A549 (cell line): ENCODE measurements at regions not wholly inside any gene's neighbourhood (a gene's known extent, or its start where the extent isn't known, plus 50 kb on each side); places are given as distances from the start of the nearest gene placed in this dataset.

Experiments
- ATAC-seq, 2 experiments: fragments of 200-7000 bp in 1 of 2; fragments of >200 bp in 1 of 2; cut with Nextera tagmentation in 1 of 2; cut with Tn5 transposase in 1 of 2; 3 replicates each; pipeline versions ENCODE4 v1.8.0 to v1.9.1; 2018 to 2020; ENCODE audit warnings: mild to moderate bottlenecking in 1 of 2, moderate library complexity in 1 of 2
- CTCF ChIA-PET: fragments of 300-600 bp; sonication (Branson Sonifier 250); formaldehyde crosslinking; extraction: SDS; loops from one replicate; lab custom pipeline; 2021; ENCODE audit warnings: antibody characterized with exemption, inconsistent platforms; lab: Yijun Ruan, JAX
- POLR2A ChIA-PET: fragments of 350-600 bp; formaldehyde crosslinking; extraction: SDS; loops from one replicate; lab custom pipeline; 2021; ENCODE audit warnings: antibody characterized with exemption, inconsistent platforms; lab: Yijun Ruan, JAX
- DNase-seq, 2 experiments: peaks; one replicate each; pipeline versions ENCODE4 v3.0.0 to v3.0.0-alpha.2; 2011 to 2016; ENCODE audit warnings: low read depth in 1 of 2, low spot score in 1 of 2
- FAIRE-seq: peaks from 2 replicates; lab custom pipeline; 2011; peaks lifted over from hg19 to GRCh38; lab: Jason Lieb, UNC
- H3K27ac ChIP-seq, 2 experiments: fragments of >200 bp; sonication (Bioruptor Twin); formaldehyde crosslinking; 3 replicates each; pipeline ENCODE4 v1.5.1; 2016 to 2017
- H3K4me1 ChIP-seq: fragments of >200 bp; sonication (Bioruptor Twin); formaldehyde crosslinking; 3 replicates; pipeline ENCODE4 v1.6.1; 2016
- H3K4me2 ChIP-seq: fragments of >200 bp; sonication (Bioruptor Twin); formaldehyde crosslinking; 3 replicates; pipeline ENCODE4 v1.6.1; 2016
- H3K4me3 ChIP-seq: fragments of >200 bp; sonication (Bioruptor Twin); formaldehyde crosslinking; 3 replicates; pipeline ENCODE4 v1.5.1; 2016
- H3K9me3 ChIP-seq: fragments of >200 bp; sonication (Bioruptor Twin); formaldehyde crosslinking; 3 replicates; pipeline ENCODE4 v1.6.1; 2016
- ATOH8 ChIP-seq: fragments of 250-450 bp; sonication (Bioruptor Pico); IDR thresholded peaks from 2 replicates; pipeline ENCODE4 v1.5.0; 2020; ENCODE audit warnings: low read depth, mild to moderate bottlenecking, moderate library complexity
- BHLHE40 ChIP-seq: IDR thresholded peaks from 2 replicates; pipeline ENCODE4 v1.6.1; 2012; ENCODE audit warnings: low read depth, low read length, inconsistent platforms
- CBX8 ChIP-seq: fragments of 200-600 bp; sonication (generic); IDR thresholded peaks from 2 replicates; pipeline ENCODE4 v1.6.1; 2016
- EHF ChIP-seq: fragments of 250-450 bp; sonication (Bioruptor Pico); IDR thresholded peaks from 2 replicates; pipeline ENCODE4 v1.5.0; 2020; ENCODE audit warnings: mild to moderate bottlenecking
- EHMT2 ChIP-seq: fragments of 200-600 bp; sonication (generic); IDR thresholded peaks from 2 replicates; pipeline ENCODE4 v1.6.1; 2016; ENCODE audit warnings: antibody characterized with exemption, low read depth, mild to moderate bottlenecking, moderate library complexity
- ELK1 ChIP-seq: fragments of 150-350 bp; IDR thresholded peaks from 2 replicates; pipeline ENCODE4 v1.6.1; 2014; ENCODE audit warnings: low read depth, mild to moderate bottlenecking, low read length
- EP300 ChIP-seq, 2 experiments: fragments of >200 bp; sonication (Bioruptor Twin); formaldehyde crosslinking; IDR thresholded peaks; 2 replicates in 1 of 2; 3 replicates in 1 of 2; pipeline ENCODE4 v1.6.1; 2016 to 2017
- FOSB ChIP-seq: fragments of 250-450 bp; sonication (Bioruptor Pico); IDR thresholded peaks from 2 replicates; pipeline ENCODE4 v1.5.0; 2020; ENCODE audit warnings: mild to moderate bottlenecking, moderate library complexity
- FOSL2 ChIP-seq, 2 experiments: fragments of 450-650 bp in 1 of 2; fragments of >200 bp in 1 of 2; sonication (Bioruptor Twin) in 1 of 2; formaldehyde crosslinking; IDR thresholded peaks; 2 replicates each; pipeline versions ENCODE4 v1.5.0 to v1.6.1; 2016 to 2020; ENCODE audit warnings: mild to moderate bottlenecking in 1 of 2, moderate library complexity in 1 of 2
- FOXS1 ChIP-seq: fragments of 250-450 bp; sonication (Bioruptor Pico); IDR thresholded peaks from 2 replicates; pipeline ENCODE4 v1.5.0; 2020; ENCODE audit warnings: mild to moderate bottlenecking, moderate library complexity
- HES2 ChIP-seq: fragments of >200 bp; sonication (Bioruptor Twin); formaldehyde crosslinking; IDR thresholded peaks from 2 replicates; pipeline ENCODE4 v1.6.1; 2016
- HEYL ChIP-seq: fragments of 250-450 bp; sonication (Bioruptor Pico); IDR thresholded peaks from 2 replicates; pipeline ENCODE4 v1.8.0; 2021; ENCODE audit warnings: mild to moderate bottlenecking, moderate library complexity
- HMGXB4 ChIP-seq: fragments of 250-450 bp; sonication (Bioruptor Pico); IDR thresholded peaks from 2 replicates; pipeline ENCODE4 v1.5.0; 2021; ENCODE audit warnings: mild to moderate bottlenecking, moderate library complexity, borderline replicate concordance
- JUNB ChIP-seq: fragments of >200 bp; sonication (Bioruptor Twin); formaldehyde crosslinking; IDR thresholded peaks from 2 replicates; pipeline ENCODE4 v1.6.1; 2016
- MAZ ChIP-seq: fragments of 150-350 bp; IDR thresholded peaks from 2 replicates; pipeline ENCODE4 v1.6.1; 2014; ENCODE audit warnings: antibody characterized with exemption, low read depth, low read length, borderline replicate concordance
- NFE2L2 ChIP-seq: fragments of 150-350 bp; conservative IDR thresholded peaks from 2 replicates; pipeline ENCODE4 v1.6.1; 2014; ENCODE audit warnings: low read length
- NPAS2 ChIP-seq: fragments of 250-450 bp; sonication (Bioruptor Pico); IDR thresholded peaks from 2 replicates; pipeline ENCODE4 v1.8.0; 2022; ENCODE audit warnings: mild to moderate bottlenecking, moderate library complexity, borderline replicate concordance
- NR3C1 ChIP-seq: fragments of >200 bp; sonication (Bioruptor Twin); formaldehyde crosslinking; IDR thresholded peaks from 3 replicates; pipeline ENCODE4 v1.6.1; 2017
- PHF8 ChIP-seq: fragments of 200-600 bp; sonication (generic); IDR thresholded peaks from 2 replicates; pipeline ENCODE4 v1.6.1; 2016; ENCODE audit warnings: low read depth, mild to moderate bottlenecking, antibody characterized with exemption, moderate library complexity, borderline replicate concordance
- POLR2A ChIP-seq: IDR thresholded peaks from 2 replicates; pipeline ENCODE4 v1.6.1; 2012; ENCODE audit warnings: mild to moderate bottlenecking, low read length
- RCOR1 ChIP-seq: fragments of 150-350 bp; IDR thresholded peaks from 2 replicates; pipeline ENCODE4 v1.6.1; 2014; ENCODE audit warnings: antibody characterized with exemption, low read length, low read depth
- REST ChIP-seq: fragments of 200-600 bp; sonication (generic); IDR thresholded peaks from 2 replicates; pipeline ENCODE4 v1.6.1; 2016; ENCODE audit warnings: antibody characterized with exemption, mild to moderate bottlenecking, moderate library complexity
- RFX5 ChIP-seq: fragments of 450-650 bp; IDR thresholded peaks from 2 replicates; pipeline ENCODE4 v1.7.1; 2014; ENCODE audit warnings: antibody characterized with exemption, mild to moderate bottlenecking, moderate library complexity
- RNF2 ChIP-seq: fragments of 200-600 bp; sonication (generic); IDR thresholded peaks from 2 replicates; pipeline ENCODE4 v1.6.1; 2016; ENCODE audit warnings: low read depth, mild to moderate bottlenecking, antibody characterized with exemption, moderate library complexity, borderline replicate concordance
- SREBF2 ChIP-seq: fragments of 450-650 bp; IDR thresholded peaks from 2 replicates; pipeline ENCODE4 v1.6.1; 2014; ENCODE audit warnings: mild to moderate bottlenecking, moderate library complexity
- TFCP2L1 ChIP-seq: fragments of 250-450 bp; sonication (Bioruptor Pico); IDR thresholded peaks from 2 replicates; pipeline ENCODE4 v1.5.0; 2021; ENCODE audit warnings: mild to moderate bottlenecking
- USF2 ChIP-seq: fragments of 450-650 bp; IDR thresholded peaks from 2 replicates; pipeline ENCODE4 v1.6.1; 2014; ENCODE audit warnings: antibody characterized with exemption
- ZC3H11A ChIP-seq: fragments of 450-650 bp; IDR thresholded peaks from 2 replicates; pipeline ENCODE4 v1.6.1; 2014; ENCODE audit warnings: antibody characterized with exemption, mild to moderate bottlenecking
- WGBS: methylation state at CpG from one replicate; pipeline ENCODE4 v1.1.6; 2017; ENCODE audit errors: missing lambda C conversion rate; 5-methylcytosine and 5-hydroxymethylcytosine counted together

- FAIRE-seq = no peak
- POLR2A ChIA-PET = no interaction called here
- WGBS = 36% methylated on average over 6 of the region's 6 CpGs
- no peaks in the 10 kb centered on the region for H3K9me3 ChIP-seq
- no peak overlapping the region for H3K4me3 ChIP-seq
- no peak for TF ChIP-seq RFX5
- TF ChIP-seq ATOH8 (CRISPR knock-in tag) = no peak
- TF ChIP-seq HEYL (CRISPR knock-in tag) = no peak
- TF ChIP-seq NR3C1 = no peak
- no peak for TF ChIP-seq ELK1
- TF ChIP-seq FOSB (CRISPR knock-in tag) = no peak
- TF ChIP-seq EHMT2 = no peak
- TF ChIP-seq PHF8 = no peak
- no peak for TF ChIP-seq USF2
- TF ChIP-seq RNF2 = no peak
- TF ChIP-seq FOXS1 (CRISPR knock-in tag) = no peak
- TF ChIP-seq EHF (CRISPR knock-in tag) = no peak
- no peak for TF ChIP-seq CBX8
- TF ChIP-seq JUNB = no peak
- TF ChIP-seq NPAS2 (CRISPR knock-in tag) = no peak
- TF ChIP-seq ZC3H11A = no peak
- no peak for TF ChIP-seq HMGXB4
- H3K4me2 ChIP-seq = no peak overlapping the region
- no peak for DNase-seq
- no peak for ATAC-seq
- no peaks in the 10 kb centered on the region for H3K4me1 ChIP-seq
- H3K27ac ChIP-seq = no peak overlapping the region
- CTCF ChIA-PET = no interaction called here
These were observed 119.1 kb downstream of the RRAGC start for GRCh38 chr1:38740487-38740886.

- Histone ChIP-seq H3K4me1 (no peaks in the 10 kb centered on the region), H3K4me2 (no peak overlapping the region)
- CTCF ChIA-PET = interaction anchor here (0.5 kb wide), 1 partner anchor 199 kb away, joined by 4 read pairs; no protein-coding TSS in a partner anchor
- 10% methylated on average over 4 of the region's 6 CpGs for WGBS
- POLR2A ChIA-PET = no interaction called here
- no peak for DNase-seq
- TF ChIP-seq TFCP2L1 (no peak), FOSL2 (IDR thresholded peaks at IDR 0.05) (no peak), FOSL2 (CRISPR knock-in tag; IDR thresholded peaks at IDR 0.05) (no peak), HMGXB4 (no peak), REST (no peak), POLR2A (no peak), EHMT2 (no peak), HES2 (no peak), SREBF2 (no peak), MAZ (no peak), NFE2L2 (no peak), RCOR1 (no peak), HEYL (CRISPR knock-in tag) (no peak), BHLHE40 (no peak), EP300 (IDR thresholded peaks at IDR 0.05) (no peak), PHF8 (no peak)
- TF ChIP-seq, all 56 proteins: peak for 0
- Histone ChIP-seq H3K4me3 (no peak overlapping the region), H3K27ac (no peak overlapping the region), H3K9me3 (no peaks in the 10 kb centered on the region)
- FAIRE-seq (no peak), ATAC-seq (no peak)
These were observed 121.4 kb downstream of the RRAGC start for GRCh38 chr1:38738207-38738606.
